HEK293 (cell line): ENCODE measurements at regions not wholly inside any gene's neighbourhood (a gene's known extent, or its start where the extent isn't known, plus 50 kb on each side); places are given as distances from the start of the nearest gene placed in this dataset.

ENCODE experiments used
- CTCF ChIA-PET: fragments of 350-600 bp; formaldehyde crosslinking; extraction: SDS; loops from one replicate; lab custom pipeline; 2021; ENCODE audit warnings: antibody characterized with exemption; lab: Yijun Ruan, JAX
- POLR2A ChIA-PET: fragments of 300-600 bp; formaldehyde crosslinking; extraction: SDS; loops from one replicate; lab custom pipeline; 2020; ENCODE audit warnings: antibody characterized with exemption, inconsistent platforms; lab: Yijun Ruan, JAX
- H3K27ac ChIP-seq: fragments of 200-500 bp; sonication (Bioruptor generic); 2 replicates; pipeline ENCODE4 v1.5.1; 2014; ENCODE audit warnings: low read depth, low read length, control low read depth, inconsistent platforms; ENCODE audit errors: extremely low read depth
- H3K36me3 ChIP-seq, 2 experiments: fragments of 200-500 bp in 1 of 2; sonication (Bioruptor generic) in 1 of 2; 1 replicate in 1 of 2; 2 replicates in 1 of 2; pipeline ENCODE4 v1.5.1; 2014 to 2017; ENCODE audit warnings: inconsistent platforms in 2 of 2, low read length in 2 of 2; ENCODE audit not compliant: control insufficient read depth in 2 of 2, insufficient read depth in 1 of 2
- H3K4me1 ChIP-seq: fragments of 200-500 bp; sonication (Bioruptor generic); 2 replicates; pipeline ENCODE4 v1.5.1; 2014; ENCODE audit warnings: mild to moderate bottlenecking, low read length, inconsistent platforms; ENCODE audit not compliant: control insufficient read depth, insufficient read depth
- H3K4me3 ChIP-seq: 2 replicates; pipeline ENCODE4 v1.5.1; 2011; ENCODE audit warnings: low read depth, mild to moderate bottlenecking, control low read depth, low read length, moderate library complexity
- H3K9me3 ChIP-seq: fragments of 200-500 bp; sonication (Bioruptor generic); 2 replicates; pipeline ENCODE4 v1.5.1; 2014; ENCODE audit warnings: low read depth, low read length, inconsistent platforms; ENCODE audit not compliant: control insufficient read depth, insufficient read depth
- CTCF ChIP-seq: fragments of 450-650 bp; formaldehyde crosslinking; IDR thresholded peaks from 2 replicates; pipeline ENCODE4 v1.5.1; 2016; ENCODE audit warnings: missing biosample characterization, missing genetic modification characterization
- KLF9 ChIP-seq: fragments of 450-650 bp; formaldehyde crosslinking; IDR thresholded peaks from 2 replicates; pipeline ENCODE4 v1.5.1; 2016; ENCODE audit warnings: missing biosample characterization, missing genetic modification characterization, low read depth
- PATZ1 ChIP-seq: fragments of 450-650 bp; formaldehyde crosslinking; IDR thresholded peaks from 2 replicates; pipeline ENCODE4 v1.5.1; 2016; ENCODE audit warnings: missing biosample characterization, missing genetic modification characterization
- SCRT2 ChIP-seq: fragments of 450-650 bp; formaldehyde crosslinking; IDR thresholded peaks from 2 replicates; pipeline ENCODE4 v1.5.1; 2016; ENCODE audit warnings: missing biosample characterization, missing genetic modification characterization
- WT1 ChIP-seq: fragments of 450-650 bp; formaldehyde crosslinking; IDR thresholded peaks from 2 replicates; pipeline ENCODE4 v1.5.1; 2016; ENCODE audit warnings: missing biosample characterization, missing genetic modification characterization
- ZBTB20 ChIP-seq: fragments of 450-650 bp; formaldehyde crosslinking; IDR thresholded peaks from 2 replicates; pipeline ENCODE4 v1.5.1; 2016; ENCODE audit warnings: missing biosample characterization, missing genetic modification characterization
- ZBTB49 ChIP-seq: fragments of 450-650 bp; formaldehyde crosslinking; IDR thresholded peaks from 2 replicates; pipeline ENCODE4 v1.5.1; 2016; ENCODE audit warnings: missing biosample characterization, missing genetic modification characterization, low read depth
- ZBTB6 ChIP-seq: fragments of 450-650 bp; formaldehyde crosslinking; IDR thresholded peaks from 2 replicates; pipeline ENCODE4 v1.5.1; 2017; ENCODE audit warnings: missing biosample characterization, missing genetic modification characterization
- ZNF132 ChIP-seq: fragments of 450-650 bp; formaldehyde crosslinking; IDR thresholded peaks from 2 replicates; pipeline ENCODE4 v1.5.1; 2017; ENCODE audit warnings: missing biosample characterization, missing genetic modification characterization, borderline replicate concordance
- ZNF138 ChIP-seq: fragments of 450-650 bp; formaldehyde crosslinking; IDR thresholded peaks from 2 replicates; pipeline ENCODE4 v1.5.1; 2016; ENCODE audit warnings: missing biosample characterization, missing genetic modification characterization, borderline replicate concordance
- ZNF2 ChIP-seq: fragments of 450-650 bp; formaldehyde crosslinking; IDR thresholded peaks from 2 replicates; pipeline ENCODE4 v1.5.1; 2016; ENCODE audit warnings: missing biosample characterization, missing genetic modification characterization
- ZNF311 ChIP-seq: fragments of 450-650 bp; formaldehyde crosslinking; IDR thresholded peaks from 2 replicates; pipeline ENCODE4 v1.5.1; 2017; ENCODE audit warnings: missing biosample characterization, missing genetic modification characterization, borderline replicate concordance
- ZNF350 ChIP-seq: fragments of 450-650 bp; formaldehyde crosslinking; IDR thresholded peaks from 2 replicates; pipeline ENCODE4 v1.5.0; 2017; ENCODE audit warnings: missing biosample characterization, mild to moderate bottlenecking, missing genetic modification characterization
- ZNF391 ChIP-seq: fragments of 450-650 bp; formaldehyde crosslinking; IDR thresholded peaks from 2 replicates; pipeline ENCODE4 v1.5.1; 2016; ENCODE audit warnings: low read depth, missing biosample characterization, missing genetic modification characterization, borderline replicate concordance
- ZNF398 ChIP-seq: fragments of 450-650 bp; formaldehyde crosslinking; IDR thresholded peaks from 2 replicates; pipeline ENCODE4 v1.5.1; 2017; ENCODE audit warnings: missing biosample characterization, missing genetic modification characterization
- ZNF404 ChIP-seq: fragments of 450-650 bp; formaldehyde crosslinking; IDR thresholded peaks from 2 replicates; pipeline ENCODE4 v1.5.1; 2017; ENCODE audit warnings: missing biosample characterization, missing genetic modification characterization
- ZNF513 ChIP-seq: fragments of 450-650 bp; IDR thresholded peaks from 2 replicates; pipeline ENCODE4 v1.5.1; 2018; ENCODE audit warnings: missing biosample characterization, missing genetic modification characterization
- ZNF521 ChIP-seq: fragments of 450-650 bp; formaldehyde crosslinking; IDR thresholded peaks from 2 replicates; pipeline ENCODE4 v1.5.1; 2017; ENCODE audit warnings: missing biosample characterization, mild to moderate bottlenecking, missing genetic modification characterization
- ZNF548 ChIP-seq: fragments of 450-650 bp; formaldehyde crosslinking; IDR thresholded peaks from 2 replicates; pipeline ENCODE4 v1.5.1; 2016; ENCODE audit warnings: missing biosample characterization, missing genetic modification characterization
- ZNF626 ChIP-seq: fragments of 450-650 bp; sonication (Bioruptor Pico); formaldehyde crosslinking; IDR thresholded peaks from 2 replicates; pipeline ENCODE4 v1.5.1; 2018; ENCODE audit warnings: missing biosample characterization, missing genetic modification characterization, inconsistent platforms
- ZNF660 ChIP-seq: fragments of 450-650 bp; IDR thresholded peaks from 2 replicates; pipeline ENCODE4 v1.5.1; 2018; ENCODE audit warnings: missing biosample characterization, mild to moderate bottlenecking, missing genetic modification characterization

GRCh38 chr2:160977376-160977775 lies 182.9 kb upstream of the TANK start:
- CTCF ChIA-PET = interaction anchor here (0.6 to 1.7 kb wide), 5 partner anchors 12 to 654 kb away, joined by 3 to 6 read pairs (median 3); no protein-coding TSS in a partner anchor
- no peaks in the 10 kb centered on the region for H3K4me1 ChIP-seq
- POLR2A ChIA-PET = no interaction called here

GRCh38 chr2:160977854-160978253 lies 182.4 kb upstream of the TANK start:
- CTCF ChIA-PET = interaction anchor here (0.8 to 1.7 kb wide), 4 partner anchors 12 to 428 kb away, joined by 3 to 6 read pairs (median 3); no protein-coding TSS in a partner anchor
- Histone ChIP-seq H3K4me3 (no peak overlapping the region), H3K9me3 (no peaks in the 10 kb centered on the region), H3K4me1 (no peaks in the 10 kb centered on the region), H3K36me3 (no peaks in the 10 kb centered on the region), H3K27ac (no peak overlapping the region)
- POLR2A ChIA-PET = no interaction called here
- TF ChIP-seq SCRT2 (no peak), ZNF138 (no peak), ZBTB49 (tag by site-specific recombination) (no peak), ZNF513 (tag by site-specific recombination) (no peak), ZNF521 (tag by site-specific recombination) (no peak), ZNF2 (no peak), ZNF626 (tag by site-specific recombination) (no peak), ZBTB6 (tag by site-specific recombination) (no peak), ZNF398 (no peak), ZNF350 (no peak), ZBTB20 (no peak)

More at GRCh38 chr2:160977376-160977775, 182.9 kb upstream of the TANK start:
- no peak overlapping the region for H3K4me3 ChIP-seq
- H3K9me3 ChIP-seq = no peaks in the 10 kb centered on the region
- TF ChIP-seq WT1 (tag by site-specific recombination) (no peak), ZNF660 (no peak), ZNF391 (tag by site-specific recombination) (no peak), ZNF311 (tag by site-specific recombination) (no peak), ZNF548 (tag by site-specific recombination) (no peak), ZNF132 (no peak), KLF9 (tag by site-specific recombination) (no peak), PATZ1 (tag by site-specific recombination) (no peak), CTCF (tag by site-specific recombination) (no peak), ZNF404 (tag by site-specific recombination) (no peak)
- H3K36me3 ChIP-seq = no peaks in the 10 kb centered on the region
- H3K27ac ChIP-seq = no peak overlapping the region
